CD4-positive, alpha-beta T cell treated with Interleukin-1 beta for 1 hour (primary cell): ENCODE measurements at regions not wholly inside any gene's neighbourhood (a gene's known extent, or its start where the extent isn't known, plus 50 kb on each side); places are given as distances from the start of the nearest gene placed in this dataset.

Source experiments
- DNase-seq, 2 donors: peaks; one replicate each; pipeline ENCODE4 v3.0.0-alpha.2; 2020 to 2022

DNA sequence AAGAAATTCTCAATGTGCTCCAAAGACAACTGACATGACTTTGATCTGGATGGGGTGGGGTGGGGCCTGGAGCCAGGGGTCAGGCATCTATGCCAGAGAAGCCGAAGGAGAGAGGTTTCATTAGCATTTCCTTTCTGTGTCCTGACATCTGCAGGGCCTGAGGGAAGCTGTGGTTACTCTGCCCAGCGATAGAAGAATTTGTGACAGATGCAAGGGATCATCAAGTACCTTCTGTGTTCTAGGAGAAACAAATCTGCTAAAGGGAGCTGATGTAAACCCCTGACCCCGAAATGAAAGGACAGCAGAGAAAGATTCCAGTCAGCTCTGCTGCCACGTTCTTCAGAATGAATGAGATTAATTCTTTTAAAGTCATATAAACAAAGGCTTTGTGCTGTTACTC is 335.7 kb downstream of the PRELID2 start:
- no peak for DNase-seq

DNA sequence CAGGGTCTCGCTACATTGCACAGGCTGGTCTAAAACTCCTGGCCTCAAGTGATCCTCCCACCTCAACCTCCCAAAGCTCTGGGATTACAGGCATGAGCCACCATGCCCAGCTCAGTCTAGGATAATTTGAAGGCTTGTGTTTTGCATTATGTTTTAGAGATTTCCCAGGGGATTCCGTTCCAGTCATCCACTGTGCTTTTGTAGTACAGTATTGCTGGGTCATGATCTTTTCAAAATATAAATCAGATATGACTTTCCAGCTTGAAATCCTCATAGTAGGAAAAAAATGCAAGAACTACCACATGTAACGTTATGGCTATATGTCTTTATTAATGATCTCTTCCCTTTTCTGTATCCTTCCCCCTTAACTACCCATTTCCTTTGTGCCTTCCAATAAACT is 338.1 kb downstream of the PRELID2 start:
- DNase-seq, result no peak

DNA sequence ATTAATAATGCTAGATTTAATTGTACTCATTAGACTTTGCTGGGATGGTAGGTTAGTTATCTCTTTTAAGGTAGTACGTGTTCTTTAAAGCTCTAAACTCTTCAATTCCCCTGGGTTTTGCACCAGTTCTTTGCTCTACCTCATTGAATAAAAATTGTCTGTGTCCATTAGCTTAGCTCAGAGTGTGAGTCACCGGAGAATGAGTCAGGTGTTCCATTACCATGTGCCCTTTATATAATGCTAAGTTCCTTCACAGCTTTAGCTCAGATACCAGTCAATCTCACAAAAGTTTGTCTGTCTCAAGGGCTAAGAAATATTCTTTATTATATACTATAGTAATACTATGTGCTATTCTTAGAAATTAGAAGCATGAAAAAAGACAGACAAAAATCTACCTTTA is 339.4 kb downstream of the PRELID2 start:
- no peak for DNase-seq

DNA sequence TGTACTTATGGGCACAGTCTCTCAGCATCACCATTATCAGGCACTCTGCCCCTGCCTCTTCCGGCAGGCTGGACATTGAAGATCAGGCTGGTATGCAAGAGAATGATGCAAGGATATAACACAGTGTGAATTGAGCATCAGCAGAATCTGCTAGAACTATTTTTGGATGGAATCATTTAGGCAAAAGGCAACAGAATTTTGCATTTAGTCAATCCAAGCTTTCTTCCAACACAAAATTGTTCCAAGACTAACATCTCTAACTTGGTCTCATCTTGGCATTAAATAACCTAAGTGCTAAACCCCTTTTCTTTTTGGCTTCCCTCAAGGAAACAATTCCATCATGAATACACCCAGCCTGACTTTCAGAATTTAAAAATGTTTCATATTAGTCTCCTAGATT is 339.9 kb downstream of the PRELID2 start:
- no peak for DNase-seq

DNA sequence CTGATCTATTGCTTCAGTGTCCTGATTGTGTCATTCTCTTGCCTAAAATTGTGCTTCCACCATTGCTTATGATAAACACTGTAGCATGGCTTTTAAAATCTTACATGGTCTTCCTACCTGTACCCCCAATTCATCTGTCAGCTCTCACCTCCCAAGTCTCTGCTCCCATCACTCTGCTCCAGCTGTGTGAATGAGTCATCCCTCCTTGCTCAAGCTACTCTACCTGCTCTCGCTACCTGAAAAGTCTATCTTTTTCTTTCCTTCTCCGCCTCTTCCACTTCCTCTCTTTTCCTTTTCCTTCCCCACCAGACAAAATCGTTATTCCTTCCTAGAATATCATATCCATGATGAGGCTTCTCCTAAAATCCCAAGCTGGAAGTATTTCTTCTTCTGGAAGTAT is 341.7 kb downstream of the PRELID2 start:
- DNase-seq, result no peak

DNA sequence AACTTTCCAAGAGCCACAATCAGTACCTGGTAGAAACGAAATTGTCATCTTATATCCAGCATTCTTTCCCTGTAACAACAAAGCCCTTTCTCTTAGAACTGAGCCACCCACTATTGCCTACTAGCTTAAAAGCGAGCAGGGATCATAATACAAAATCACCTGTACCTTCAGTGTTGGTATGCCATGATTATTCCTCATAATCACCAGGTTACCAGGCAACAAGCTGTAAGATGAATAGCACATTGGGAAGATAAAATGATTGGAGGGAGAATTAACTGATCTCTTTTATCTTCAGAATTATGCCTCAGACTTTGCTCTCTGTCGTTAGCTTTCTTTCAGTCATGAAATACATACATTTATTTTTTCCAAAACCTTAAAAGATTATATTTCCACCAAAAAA is 345.6 kb downstream of the PRELID2 start:
- no peak for DNase-seq

DNA sequence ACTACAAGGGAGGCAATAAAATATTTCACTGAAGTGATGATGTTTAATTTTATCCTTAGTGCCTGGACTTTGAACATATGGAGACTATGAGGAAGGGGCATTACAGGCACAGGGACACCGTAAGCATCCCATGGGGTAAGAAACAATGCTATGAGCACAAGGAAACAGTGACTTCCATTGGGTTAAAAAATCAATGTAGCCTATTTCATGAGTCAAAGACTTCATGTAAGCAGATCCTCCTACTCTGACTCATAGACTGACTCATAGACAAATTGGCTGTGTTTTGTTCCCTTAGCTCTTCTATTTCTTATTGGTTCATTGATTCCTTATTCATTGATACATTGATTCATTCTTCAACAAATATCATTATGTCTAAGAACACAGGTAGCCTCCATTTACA is 351.0 kb downstream of the PRELID2 start:
- no peak for DNase-seq

DNA sequence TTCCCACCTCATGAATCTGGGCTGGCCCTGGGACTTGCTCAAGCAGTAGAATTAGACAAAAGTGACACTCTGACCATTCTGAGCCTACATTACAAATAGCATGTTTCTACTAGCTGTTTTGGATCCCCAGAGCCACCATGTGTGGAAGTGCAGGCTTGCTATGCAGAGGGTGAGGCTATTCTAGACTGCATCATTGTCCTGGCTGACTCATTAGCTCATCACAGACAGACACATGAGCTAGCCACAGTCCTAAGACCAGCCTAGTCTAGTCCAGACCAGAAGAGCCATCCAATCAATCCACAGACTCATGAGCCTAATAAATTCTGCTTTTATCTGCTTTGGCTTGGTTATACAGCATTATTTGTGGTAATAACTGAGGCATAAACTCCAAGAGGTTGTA is 351.9 kb downstream of the PRELID2 start:
- DNase-seq, result no peak

DNA sequence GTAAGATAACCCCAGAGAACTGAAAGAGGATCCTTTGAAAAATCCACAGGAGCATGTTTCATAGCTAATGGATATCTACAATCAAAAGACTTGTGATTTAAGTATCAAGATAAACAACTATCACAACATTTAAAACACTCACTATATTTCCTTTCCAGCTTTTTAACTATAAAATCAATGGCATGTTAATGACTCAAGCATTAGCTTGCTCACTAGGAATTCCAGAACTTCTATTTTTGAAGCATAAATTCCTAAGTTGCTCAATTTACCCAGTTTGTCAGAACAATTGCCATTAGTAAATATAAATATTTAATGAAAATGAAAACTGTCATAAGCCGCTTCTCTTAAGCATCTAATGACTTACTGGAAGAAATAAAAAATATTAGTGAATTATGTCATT is 355.3 kb downstream of the PRELID2 start:
- DNase-seq, result no peak

DNA sequence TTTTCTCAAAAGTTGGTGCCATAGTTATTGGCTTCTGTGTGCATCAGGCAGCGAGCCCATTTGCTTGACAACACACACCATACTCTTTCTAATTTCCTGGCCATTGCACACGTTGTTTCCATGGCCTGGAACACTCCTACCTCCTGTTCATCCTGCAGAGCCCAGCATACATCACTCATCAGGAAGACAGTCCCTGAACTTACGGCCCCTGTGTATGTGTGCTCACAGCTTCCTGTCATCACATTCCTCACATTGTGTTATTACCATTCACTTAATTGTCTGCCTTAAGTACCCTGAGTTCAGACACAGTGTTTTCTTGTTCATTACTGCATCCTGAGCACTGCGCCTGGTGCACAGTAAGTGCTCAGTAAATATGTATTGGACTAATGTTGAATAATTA is 355.9 kb downstream of the PRELID2 start:
- no peak for DNase-seq

DNA sequence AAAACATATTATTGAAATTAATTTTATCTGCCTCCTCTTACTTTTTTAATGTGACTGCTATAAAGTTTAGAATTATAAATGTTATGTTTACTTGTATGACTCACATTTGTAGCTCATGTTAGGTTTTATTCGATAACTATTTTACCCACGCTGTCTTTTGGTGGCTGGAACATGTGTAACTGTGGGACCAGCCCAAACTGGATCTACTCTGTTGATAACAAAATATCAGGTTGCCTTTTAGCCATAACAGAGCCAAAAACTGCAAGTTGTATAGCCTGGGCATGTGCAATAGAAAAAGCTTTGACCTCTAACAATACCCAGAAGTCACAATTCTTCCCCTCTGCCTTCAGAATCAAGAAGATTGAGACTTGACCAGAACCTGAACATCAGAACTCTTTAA is 356.5 kb downstream of the PRELID2 start:
- no peak for DNase-seq

DNA sequence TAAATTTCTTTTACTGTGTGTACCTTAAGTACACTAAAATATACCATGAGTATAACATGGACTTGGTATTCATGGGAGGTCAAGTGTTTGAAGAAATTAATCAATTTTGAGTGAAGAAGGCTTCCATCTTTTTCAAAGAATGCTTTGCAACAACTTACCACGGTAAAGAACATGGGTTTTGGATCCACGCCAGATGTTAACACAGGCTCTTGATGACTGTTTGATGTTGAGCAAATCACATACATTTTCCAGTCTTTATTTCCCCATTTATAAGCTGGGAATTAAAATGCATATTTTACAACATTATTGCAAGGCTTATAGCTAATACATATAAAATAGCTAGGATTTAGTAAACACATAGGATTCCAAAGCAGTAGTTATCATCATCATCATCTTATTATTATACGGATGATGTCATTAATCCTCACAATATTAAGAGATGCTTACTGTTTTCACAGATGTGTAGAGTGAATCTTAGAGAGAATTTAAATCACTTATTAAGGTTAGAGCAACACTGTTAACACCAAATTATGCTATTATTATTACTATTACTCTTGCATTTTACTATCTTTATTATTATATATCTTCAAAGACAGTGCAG is 362.0 kb downstream of the PRELID2 start:
- no peak for DNase-seq

DNA sequence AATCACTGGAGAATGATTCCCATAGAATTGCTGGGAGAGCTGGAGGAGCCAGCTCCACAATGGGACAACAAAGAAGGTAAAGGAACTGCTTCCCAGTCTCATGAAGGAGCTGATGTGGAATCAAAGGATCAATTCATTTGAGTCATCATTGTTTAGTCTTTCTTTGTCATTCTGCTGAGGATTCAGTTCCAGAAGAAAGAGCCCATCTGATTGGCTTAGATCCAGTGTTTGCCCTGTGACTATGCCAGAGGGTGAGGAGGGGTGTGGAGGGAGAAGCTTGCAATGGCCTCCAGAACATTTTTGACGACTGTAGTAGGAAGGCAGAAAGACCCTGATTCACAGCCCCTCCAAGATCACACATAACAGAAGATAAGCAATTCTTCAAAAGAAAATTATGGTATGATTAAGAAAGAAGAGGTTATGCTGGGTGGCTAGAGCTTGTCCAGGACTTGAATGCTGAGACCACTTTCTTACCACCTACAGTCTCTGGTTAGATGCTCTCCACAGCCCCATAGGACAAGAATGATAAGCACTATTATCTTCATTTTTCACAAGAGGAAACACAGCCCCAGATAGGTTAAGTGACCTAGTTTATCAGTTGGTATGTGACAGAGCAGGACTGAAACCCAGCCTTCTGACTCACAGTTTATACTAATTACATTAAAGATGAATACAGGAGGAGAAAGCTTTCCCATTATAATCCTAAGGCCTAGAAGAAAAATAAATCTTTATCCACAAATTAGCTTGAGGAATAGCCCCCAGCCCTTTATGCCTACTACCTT is 363.1 kb downstream of the PRELID2 start:
- DNase-seq, result no peak

DNA sequence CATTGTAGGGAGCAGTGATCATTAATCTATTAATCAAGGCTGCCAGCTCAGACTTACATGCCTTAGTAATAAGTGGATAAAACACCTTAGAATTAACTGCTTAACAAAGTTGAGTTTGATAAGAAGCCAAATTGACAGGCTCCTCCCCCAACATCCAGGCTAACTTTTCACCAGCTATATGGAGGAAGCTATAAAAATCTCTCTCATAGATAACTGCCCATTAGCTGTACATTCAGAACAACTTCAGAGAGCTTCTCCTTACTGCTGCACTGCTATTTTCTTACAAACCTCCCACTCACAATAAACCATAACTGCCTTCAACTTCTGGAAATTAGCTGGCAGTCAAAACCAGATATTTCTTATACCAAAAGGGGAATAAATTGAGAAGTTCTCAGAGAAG is 364.1 kb downstream of the PRELID2 start:
- no peak for DNase-seq

DNA sequence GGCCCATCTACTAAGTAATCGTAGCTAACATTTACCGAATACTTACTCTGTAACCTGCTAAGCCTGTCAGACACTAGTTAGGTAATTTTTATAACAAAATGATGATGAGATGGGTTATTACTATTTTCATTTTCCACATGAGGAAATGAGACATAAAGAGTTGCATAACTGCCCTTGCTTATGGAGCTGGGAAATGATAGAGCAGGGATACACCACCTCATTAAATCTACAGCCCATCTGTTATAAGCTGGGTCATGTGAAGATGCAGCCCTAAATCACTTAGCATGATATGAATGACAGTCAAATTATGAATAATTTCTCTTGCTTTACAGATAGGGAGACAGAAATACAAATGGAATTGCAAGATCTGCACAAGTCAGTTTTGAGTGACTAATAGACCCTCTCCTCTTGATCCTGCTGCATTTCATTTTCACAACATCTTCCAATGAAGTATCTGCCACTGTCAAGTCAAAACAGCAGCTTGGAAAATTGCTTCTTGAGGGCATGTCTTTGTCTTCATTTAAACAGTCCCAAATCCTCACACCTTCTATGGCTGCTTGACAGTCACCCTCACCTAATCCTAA is 364.7 kb downstream of the PRELID2 start:
- DNase-seq, result no peak

DNA sequence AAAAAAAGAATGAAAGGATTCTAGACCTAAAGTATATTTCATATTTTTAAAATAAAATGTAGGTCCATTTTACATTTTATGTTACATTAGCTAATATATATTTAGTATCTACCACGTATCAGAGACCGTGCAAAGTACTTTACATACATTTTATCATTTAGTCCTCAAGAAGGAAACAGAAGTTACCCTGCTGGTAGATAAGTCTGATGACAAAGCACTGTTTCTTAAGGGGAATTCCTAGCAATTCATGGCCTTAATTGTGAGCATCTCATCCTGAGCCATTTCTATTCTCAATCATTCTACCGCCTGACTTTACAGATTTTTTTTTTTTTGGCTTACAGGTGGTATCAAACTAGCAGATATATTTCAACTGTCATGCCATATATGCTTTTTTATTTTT is 367.7 kb downstream of the PRELID2 start:
- DNase-seq, result no peak

DNA sequence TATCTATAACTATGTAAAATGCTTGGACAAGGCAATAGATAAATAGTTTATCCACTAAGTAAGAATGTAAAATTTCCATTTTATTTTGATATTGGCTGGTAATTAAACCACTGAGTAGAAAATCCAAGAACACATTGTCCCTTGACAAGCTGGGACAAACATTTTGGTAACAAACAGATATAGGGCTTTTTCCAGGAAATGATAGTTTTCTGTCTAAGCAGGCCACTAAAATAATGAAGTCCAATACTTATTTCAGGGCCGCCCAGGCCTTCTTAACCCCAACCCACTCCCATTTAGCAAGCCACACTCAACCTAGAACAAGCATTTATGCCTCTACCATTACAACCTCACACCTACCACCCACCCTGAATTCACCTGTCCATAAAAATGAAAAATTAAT is 368.6 kb downstream of the PRELID2 start:
- DNase-seq, result no peak

DNA sequence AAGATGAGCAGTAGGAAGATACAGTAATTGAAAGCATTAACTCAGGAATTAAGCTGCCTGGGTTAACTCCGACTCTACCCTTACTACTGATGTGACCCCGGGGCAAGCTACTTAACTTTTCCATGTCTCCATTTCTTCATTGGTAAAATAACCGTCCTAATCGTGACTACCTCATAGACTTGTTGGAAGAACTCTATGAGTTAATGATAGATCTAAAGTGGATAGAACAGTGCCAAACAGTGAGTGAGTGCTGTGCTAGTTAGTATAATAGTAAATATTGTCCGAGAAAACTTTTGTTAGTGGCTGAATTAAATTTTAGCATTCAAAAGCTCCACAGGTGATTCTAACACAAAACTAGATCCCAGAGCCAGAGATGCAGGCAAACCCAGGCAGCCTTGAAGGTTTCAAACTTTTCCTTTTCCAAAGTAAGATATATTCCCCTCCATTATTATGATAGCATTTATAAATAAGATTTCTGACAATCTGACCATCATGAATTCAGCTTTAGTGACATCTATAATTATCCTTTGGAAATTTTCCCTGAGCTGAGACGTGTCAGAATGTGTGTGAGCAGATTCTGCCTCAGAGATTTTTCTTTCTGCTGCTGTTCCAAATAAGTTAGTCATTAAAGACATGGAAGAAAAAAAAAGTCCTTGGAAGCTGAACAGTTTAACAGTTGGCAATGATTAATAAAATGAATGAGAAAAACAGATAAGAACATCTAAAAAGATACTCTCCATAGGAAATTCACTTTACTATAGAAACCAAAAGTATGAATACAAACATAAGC is 369.5 kb downstream of the PRELID2 start:
- DNase-seq, result no peak

DNA sequence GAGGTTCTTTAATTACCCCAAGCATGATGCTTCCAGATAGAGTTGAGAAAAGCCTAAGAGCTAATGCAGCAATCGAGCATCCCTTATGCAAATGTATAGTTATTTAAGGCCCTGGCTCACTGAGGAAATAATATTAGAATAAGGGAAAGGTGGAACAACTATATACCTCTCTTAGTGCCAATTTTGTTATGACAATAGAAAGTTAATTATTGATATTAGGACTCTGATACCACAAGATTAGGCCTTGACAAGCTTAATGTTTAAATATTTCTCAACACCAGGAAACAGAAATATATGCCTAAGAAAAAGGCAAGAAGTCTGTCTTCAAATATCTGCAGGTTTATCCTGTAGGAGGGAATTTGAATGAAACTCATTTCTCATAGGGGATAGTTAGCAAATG is 371.0 kb downstream of the PRELID2 start:
- no peak for DNase-seq

DNA sequence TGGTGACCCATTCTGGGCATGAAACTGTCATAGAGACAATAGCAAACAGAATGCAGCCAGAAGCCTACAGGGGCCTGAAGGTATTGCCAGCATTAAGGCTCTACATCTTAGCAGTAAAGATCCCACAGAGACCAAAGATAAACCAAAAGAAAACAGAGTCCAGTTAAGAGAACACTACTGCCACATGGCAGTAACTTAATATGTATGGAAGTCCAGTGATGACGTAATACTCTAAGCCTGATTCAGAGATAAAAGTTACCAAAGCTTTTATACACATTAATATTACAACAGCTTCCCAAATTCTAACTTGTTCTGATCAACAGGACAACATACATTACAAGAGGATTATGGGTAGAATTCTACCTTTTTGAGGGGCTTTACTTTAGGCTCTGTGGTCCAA is 371.5 kb downstream of the PRELID2 start:
- DNase-seq, result no peak

DNA sequence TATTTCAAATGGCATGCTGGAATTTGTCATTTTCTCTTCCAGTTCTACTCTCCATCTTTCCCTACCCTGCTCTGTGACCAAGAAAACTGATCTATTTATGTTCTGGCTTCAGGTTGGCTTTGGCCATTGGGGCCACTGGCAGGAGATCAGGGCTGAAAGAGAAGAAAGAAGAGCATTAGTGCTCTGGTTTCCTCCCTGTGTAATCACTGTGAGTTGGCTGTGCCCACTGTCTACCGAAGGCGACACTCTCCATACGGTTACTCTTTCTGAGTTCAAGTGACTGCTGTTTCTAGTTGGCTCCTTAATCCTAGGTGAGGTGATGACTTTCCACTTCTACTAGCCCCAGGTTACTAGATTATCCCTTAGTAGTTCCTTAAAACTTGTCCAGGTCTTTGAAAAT is 372.6 kb downstream of the PRELID2 start:
- DNase-seq, result no peak

DNA sequence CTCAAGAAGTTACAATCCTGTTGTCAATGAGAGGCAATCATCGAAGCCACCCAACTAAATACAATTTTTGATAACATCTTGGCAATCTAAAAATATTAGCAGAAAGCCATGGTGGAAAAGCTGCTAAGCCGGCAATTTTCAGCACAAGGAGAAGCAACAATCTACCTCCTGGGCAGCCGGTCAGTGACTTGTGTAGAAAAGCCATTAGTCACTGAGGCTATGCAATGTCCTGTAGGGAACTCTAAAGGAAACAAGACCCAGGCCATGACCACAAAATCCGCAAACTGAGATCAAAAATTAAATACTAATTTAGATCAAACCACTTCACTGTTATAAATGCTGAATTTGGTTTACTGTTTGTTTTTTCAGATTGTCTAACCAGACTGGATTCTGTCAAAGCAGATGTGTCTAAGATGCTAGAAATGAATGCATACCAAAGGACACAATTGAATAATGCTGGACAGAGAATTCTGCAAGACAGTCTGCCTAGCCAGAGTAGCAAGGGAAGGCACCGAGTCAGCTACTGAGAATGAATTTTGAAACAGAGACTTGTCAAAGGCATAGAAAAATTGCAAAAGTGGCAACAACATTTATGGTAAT is 384.8 kb downstream of the PRELID2 start:
- no peak for DNase-seq

DNA sequence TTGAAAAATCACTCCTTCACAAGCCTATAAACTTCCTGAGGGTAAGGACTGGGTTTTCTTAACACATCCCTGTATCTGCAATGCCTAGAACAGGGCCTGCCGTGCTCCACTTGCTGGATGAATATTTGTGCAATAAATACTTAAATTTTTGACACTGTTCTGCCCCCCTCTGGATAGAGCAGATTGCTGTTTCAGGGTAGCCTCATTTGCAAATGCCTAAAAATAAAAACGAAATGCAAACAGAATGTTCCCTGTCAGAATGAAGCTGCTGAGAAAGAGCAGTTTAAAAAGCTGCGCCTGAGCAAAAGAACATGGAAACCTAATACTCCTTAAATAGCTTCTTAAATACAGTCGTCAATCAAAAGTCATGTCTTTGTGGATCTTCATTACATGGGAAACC is 385.3 kb downstream of the PRELID2 start:
- DNase-seq, result no peak
